ENCODE measurements at regions not wholly inside any gene's neighbourhood (a gene's known extent, or its start where the extent isn't known, plus 50 kb on each side); places are given as distances from the start of the nearest gene placed in this dataset.
"Not testable (repeated sequence)": the region's sequence is repeated elsewhere in the genome, so short reads cannot be mapped to it uniquely, and the experiment has no call there.

GRCh38 chr1:213796525-213796924 is 191.2 kb upstream of the PROX1 start:
- TF ChIP-seq CTCF (IDR thresholded peaks at IDR 0.05; ENCODE audit: insufficient read depth, low read depth, low read length): no peak
- no peak overlapping the region for H3K4me3 ChIP-seq (ENCODE audit: low read depth, low read length)
- no peak for DNase-seq (ENCODE audit: low read depth)

GRCh38 chr1:213808288-213808687 is 179.5 kb upstream of the PROX1 start:
- DNase-seq (ENCODE audit: low read depth); H3K4me3 ChIP-seq (ENCODE audit: low read depth, low read length): not testable (repeated sequence)

- no peak for DNase-seq (ENCODE audit: low read depth)
- no peak overlapping the region for H3K4me3 ChIP-seq (ENCODE audit: low read depth, low read length)
- no peak for TF ChIP-seq CTCF (IDR thresholded peaks at IDR 0.05; ENCODE audit: insufficient read depth, low read depth, low read length)
These were observed 170.6 kb upstream of the PROX1 start for GRCh38 chr1:213817156-213817555.

DNA sequence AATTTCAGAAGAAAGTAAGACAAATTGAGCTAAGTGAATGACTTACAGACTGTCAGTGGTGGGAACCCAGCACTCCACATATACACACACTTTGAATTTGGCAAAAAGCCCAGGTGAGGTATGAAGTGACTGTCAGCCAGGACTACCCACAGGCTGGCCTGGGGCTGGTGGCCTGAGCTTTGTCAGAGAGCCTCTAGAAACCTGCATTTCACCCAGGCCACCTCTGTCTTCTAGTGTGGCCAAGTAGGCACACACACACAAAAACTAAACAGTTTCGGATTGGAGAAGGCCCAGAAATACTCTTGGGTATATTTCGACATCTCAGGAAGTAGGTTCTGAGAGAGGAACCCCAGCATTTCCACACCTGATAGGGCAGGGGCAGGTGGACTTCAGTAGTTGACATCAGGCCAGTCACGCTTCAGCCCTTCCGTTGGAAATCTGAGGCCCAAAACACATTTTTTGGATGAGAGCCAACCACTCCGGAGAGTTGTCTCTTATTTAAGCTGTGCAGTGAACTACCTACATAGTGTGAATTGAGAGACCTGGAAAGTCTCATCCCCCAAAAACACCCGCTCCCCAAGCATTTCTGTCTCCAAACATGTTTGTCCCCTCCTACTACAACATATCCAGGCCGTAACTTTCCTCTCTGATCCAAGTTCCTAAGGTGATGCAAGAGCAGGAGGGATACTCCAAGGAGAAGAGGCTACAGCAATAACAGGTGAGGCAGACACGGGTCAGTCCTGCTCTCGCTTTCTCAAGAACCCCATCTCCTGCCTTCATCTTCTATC is 167.2 kb upstream of the PROX1 start:
- no peak for DNase-seq (ENCODE audit: low read depth)
- no peak overlapping the region for H3K4me3 ChIP-seq (ENCODE audit: low read depth, low read length)
- no peak for TF ChIP-seq CTCF (IDR thresholded peaks at IDR 0.05; ENCODE audit: insufficient read depth, low read depth, low read length)

DNA sequence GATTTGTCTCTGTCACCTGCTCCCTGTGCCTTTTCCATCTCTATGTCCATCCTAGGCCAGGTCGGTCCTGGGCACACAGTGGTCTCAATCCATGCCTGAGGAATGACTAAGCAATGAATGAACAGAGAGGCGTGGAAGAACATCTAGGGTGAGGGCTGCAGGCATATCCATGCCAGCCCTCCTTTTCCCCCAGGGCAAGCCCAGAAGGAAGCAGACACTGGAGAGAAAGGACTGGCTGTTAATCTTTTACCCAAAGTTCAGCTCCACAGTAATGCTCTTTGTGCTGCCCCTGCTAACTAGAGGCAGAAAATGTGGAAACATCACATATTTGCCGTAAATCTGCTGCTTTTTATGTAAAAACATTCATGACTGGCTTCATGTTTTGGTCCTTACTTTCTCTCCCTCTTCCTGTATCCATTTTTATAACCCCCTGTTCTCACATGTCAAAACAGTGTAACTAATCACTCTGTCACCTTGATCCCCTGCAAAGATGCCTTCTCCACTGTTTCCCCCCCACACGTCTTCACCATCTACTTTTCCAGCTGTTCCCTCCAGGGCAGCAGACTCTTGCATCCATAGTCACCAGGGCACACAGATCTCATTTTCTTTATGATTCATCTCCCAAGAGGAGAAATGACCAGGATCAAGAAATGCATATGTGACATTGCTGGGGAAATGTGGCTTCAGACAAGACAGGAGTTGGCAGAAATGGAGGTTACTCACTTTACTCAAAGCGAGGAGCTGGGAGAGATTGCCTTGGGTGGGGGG is 166.4 kb upstream of the PROX1 start:
- no peak overlapping the region for H3K4me3 ChIP-seq (ENCODE audit: low read depth, low read length)
- no peak for DNase-seq (ENCODE audit: low read depth)
- TF ChIP-seq CTCF (IDR thresholded peaks at IDR 0.05; ENCODE audit: insufficient read depth, low read depth, low read length): no peak

DNA sequence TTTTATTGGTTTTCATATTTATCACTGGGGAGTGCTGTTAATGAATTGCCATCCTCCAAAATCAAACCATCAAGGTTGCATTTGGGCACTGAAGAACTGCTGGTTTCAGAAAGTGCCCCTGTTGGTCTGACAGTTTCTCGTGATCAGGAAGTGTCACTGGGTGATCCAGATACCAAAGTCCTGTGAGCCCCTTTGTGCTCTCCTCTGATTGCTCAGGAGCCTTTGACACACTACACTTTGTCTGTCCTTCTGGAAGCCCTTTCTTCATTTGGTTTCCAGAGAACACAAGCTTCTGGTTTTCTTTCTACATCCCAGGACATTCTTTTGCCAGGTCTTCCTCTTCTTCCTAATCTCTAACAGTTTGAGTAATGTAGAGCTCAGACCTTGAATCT is 165.8 kb upstream of the PROX1 start:
- no peak overlapping the region for H3K4me3 ChIP-seq (ENCODE audit: low read depth, low read length)
- DNase-seq (ENCODE audit: low read depth): no peak
- no peak for TF ChIP-seq CTCF (IDR thresholded peaks at IDR 0.05; ENCODE audit: insufficient read depth, low read depth, low read length)

DNA sequence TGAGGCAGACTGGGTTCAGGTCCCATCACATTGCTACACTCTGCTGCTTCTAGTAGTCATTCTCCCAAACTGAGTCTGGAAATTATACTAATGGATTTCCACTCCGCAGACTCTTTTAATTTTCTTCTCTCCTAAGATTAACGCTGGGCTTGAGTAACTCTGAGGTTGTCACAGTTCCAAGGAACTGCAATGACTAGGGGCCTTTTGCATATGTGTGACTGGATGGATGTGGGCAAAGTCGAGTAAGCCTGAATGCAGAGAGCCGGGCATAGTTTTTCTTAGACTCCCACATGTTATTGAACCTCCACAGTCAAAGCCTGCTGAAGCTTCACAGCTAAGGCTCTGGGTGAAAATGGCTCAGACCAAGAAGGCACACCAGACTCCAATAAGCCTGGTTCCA is 160.9 kb upstream of the PROX1 start:
- no peak for DNase-seq (ENCODE audit: low read depth)
- no peak for TF ChIP-seq CTCF (IDR thresholded peaks at IDR 0.05; ENCODE audit: insufficient read depth, low read depth, low read length)
- no peak overlapping the region for H3K4me3 ChIP-seq (ENCODE audit: low read depth, low read length)
